WTC11 (cell line): ENCODE measurements at regions not wholly inside any gene's neighbourhood (a gene's known extent, or its start where the extent isn't known, plus 50 kb on each side); places are given as distances from the start of the nearest gene placed in this dataset.

Experiments used
- ATAC-seq: fragments of 200-7000 bp; cut with Tn5 transposase; 2 replicates; pipeline ENCODE4 v1.10.0; 2021; ENCODE audit warnings: mild to moderate bottlenecking, moderate library complexity
- CTCF ChIA-PET: fragments of 300-600 bp; sonication (Branson Sonifier 250); formaldehyde crosslinking; loops from one replicate; lab custom pipeline; 2021; ENCODE audit warnings: antibody characterized with exemption; lab: Charles Lee
- POLR2A ChIA-PET: fragments of 350-600 bp; sonication (Branson Sonifier 250); formaldehyde crosslinking; loops from one replicate; lab custom pipeline; 2021; ENCODE audit warnings: antibody characterized with exemption; lab: Charles Lee
- DNase-seq: peaks from one replicate; pipeline ENCODE4 v3.0.0; 2021; ENCODE audit warnings: low spot score
- H3K27ac Mint-ChIP-seq: 2 replicates; pipeline ENCODE4 v1.8.0; 2021; ENCODE audit warnings: mixed read lengths
- H3K27me3 Mint-ChIP-seq: 2 replicates; pipeline ENCODE4 v1.8.0; 2021; ENCODE audit warnings: low read depth, mild to moderate bottlenecking, moderate library complexity, mixed read lengths
- H3K36me3 Mint-ChIP-seq: 2 replicates; pipeline ENCODE4 v1.8.0; 2021; ENCODE audit warnings: mixed read lengths
- H3K4me1 Mint-ChIP-seq: 2 replicates; pipeline ENCODE4 v1.8.0; 2022; ENCODE audit warnings: mixed read lengths
- H3K4me3 Mint-ChIP-seq: 2 replicates; pipeline ENCODE4 v1.8.0; 2021; ENCODE audit warnings: mild to moderate bottlenecking, moderate library complexity, mixed read lengths
- H3K9me3 Mint-ChIP-seq: 2 replicates; pipeline ENCODE4 v1.8.0; 2021; ENCODE audit warnings: mixed read lengths
- ATF1 ChIP-seq: sonication (generic); formaldehyde crosslinking; IDR thresholded peaks from 2 replicates; pipeline ENCODE4 v1.8.1; 2023; ENCODE audit warnings: mild to moderate bottlenecking, moderate library complexity, missing genetic modification reagents
- ETV6 ChIP-seq: sonication (generic); formaldehyde crosslinking; IDR thresholded peaks from 2 replicates; pipeline ENCODE4 v1.8.1; 2022; ENCODE audit warnings: mild to moderate bottlenecking, missing genetic modification reagents
- FOXJ3 ChIP-seq: sonication (generic); formaldehyde crosslinking; IDR thresholded peaks from 2 replicates; pipeline ENCODE4 v1.9.0; 2021; ENCODE audit warnings: missing genetic modification reagents, mild to moderate bottlenecking, borderline replicate concordance
- HMGA2 ChIP-seq: fragments of 250-450 bp; sonication (Bioruptor Pico); IDR thresholded peaks from 2 replicates; pipeline ENCODE4 v1.4.0; 2021; ENCODE audit warnings: mild to moderate bottlenecking, moderate library complexity
- JAZF1 ChIP-seq: fragments of 250-450 bp; sonication (Bioruptor Pico); IDR thresholded peaks from 2 replicates; pipeline ENCODE4 v1.9.0; 2021; ENCODE audit warnings: moderate library complexity, mild to moderate bottlenecking, inconsistent platforms
- MXD4 ChIP-seq: fragments of 250-450 bp; sonication (Bioruptor Pico); IDR thresholded peaks from 2 replicates; pipeline ENCODE4 v1.8.0; 2021; ENCODE audit warnings: mild to moderate bottlenecking, moderate library complexity, borderline replicate concordance
- MYBL2 ChIP-seq: sonication (generic); formaldehyde crosslinking; IDR thresholded peaks from 2 replicates; pipeline ENCODE4 v1.8.1; 2023; ENCODE audit warnings: mild to moderate bottlenecking, moderate library complexity, missing genetic modification reagents
- NFYB ChIP-seq: sonication (generic); formaldehyde crosslinking; conservative IDR thresholded peaks from 2 replicates; pipeline ENCODE4 v1.8.0; 2022; ENCODE audit warnings: low read depth, missing genetic modification reagents
- TEAD4 ChIP-seq: sonication (generic); formaldehyde crosslinking; IDR thresholded peaks from 2 replicates; pipeline ENCODE4 v1.8.0; 2022; ENCODE audit warnings: mild to moderate bottlenecking, missing genetic modification reagents
- ZNF219 ChIP-seq: sonication (generic); formaldehyde crosslinking; IDR thresholded peaks from 2 replicates; pipeline ENCODE4 v1.8.0; 2023; ENCODE audit warnings: missing genetic modification reagents, mild to moderate bottlenecking, borderline replicate concordance
- ZNF416 ChIP-seq: fragments of 250-450 bp; sonication (Bioruptor Pico); IDR thresholded peaks from 2 replicates; pipeline ENCODE4 v1.9.0; 2021; ENCODE audit warnings: mild to moderate bottlenecking, inconsistent platforms
- ZNF671 ChIP-seq: fragments of 250-450 bp; sonication (Bioruptor Pico); IDR thresholded peaks from 2 replicates; pipeline ENCODE4 v1.8.0; 2021; ENCODE audit warnings: mild to moderate bottlenecking
- TF ChIP-seq, protein P1 (sequence below): sonication (generic); formaldehyde crosslinking; IDR thresholded peaks from 2 replicates; pipeline ENCODE4 v1.8.1; 2023; ENCODE audit warnings: mild to moderate bottlenecking, moderate library complexity, missing genetic modification reagents
- TF ChIP-seq, protein P2 (sequence below): fragments of 250-450 bp; sonication (Bioruptor Pico); conservative IDR thresholded peaks from 2 replicates; pipeline ENCODE4 v1.9.0; 2021; ENCODE audit warnings: mild to moderate bottlenecking
- TF ChIP-seq, protein P3 (sequence below): sonication (generic); formaldehyde crosslinking; IDR thresholded peaks from 2 replicates; pipeline ENCODE4 v1.8.0; 2022; ENCODE audit warnings: mild to moderate bottlenecking, missing genetic modification reagents
- TF ChIP-seq, protein P4 (sequence below): sonication (generic); formaldehyde crosslinking; IDR thresholded peaks from 2 replicates; pipeline ENCODE4 v1.8.1; 2022; ENCODE audit warnings: mild to moderate bottlenecking, moderate library complexity, missing genetic modification reagents
- TF ChIP-seq, protein P5 (sequence below): fragments of 250-450 bp; sonication (Bioruptor Pico); IDR thresholded peaks from 2 replicates; pipeline ENCODE4 v2.1.2; 2022; ENCODE audit warnings: mild to moderate bottlenecking, moderate library complexity

DNA sequence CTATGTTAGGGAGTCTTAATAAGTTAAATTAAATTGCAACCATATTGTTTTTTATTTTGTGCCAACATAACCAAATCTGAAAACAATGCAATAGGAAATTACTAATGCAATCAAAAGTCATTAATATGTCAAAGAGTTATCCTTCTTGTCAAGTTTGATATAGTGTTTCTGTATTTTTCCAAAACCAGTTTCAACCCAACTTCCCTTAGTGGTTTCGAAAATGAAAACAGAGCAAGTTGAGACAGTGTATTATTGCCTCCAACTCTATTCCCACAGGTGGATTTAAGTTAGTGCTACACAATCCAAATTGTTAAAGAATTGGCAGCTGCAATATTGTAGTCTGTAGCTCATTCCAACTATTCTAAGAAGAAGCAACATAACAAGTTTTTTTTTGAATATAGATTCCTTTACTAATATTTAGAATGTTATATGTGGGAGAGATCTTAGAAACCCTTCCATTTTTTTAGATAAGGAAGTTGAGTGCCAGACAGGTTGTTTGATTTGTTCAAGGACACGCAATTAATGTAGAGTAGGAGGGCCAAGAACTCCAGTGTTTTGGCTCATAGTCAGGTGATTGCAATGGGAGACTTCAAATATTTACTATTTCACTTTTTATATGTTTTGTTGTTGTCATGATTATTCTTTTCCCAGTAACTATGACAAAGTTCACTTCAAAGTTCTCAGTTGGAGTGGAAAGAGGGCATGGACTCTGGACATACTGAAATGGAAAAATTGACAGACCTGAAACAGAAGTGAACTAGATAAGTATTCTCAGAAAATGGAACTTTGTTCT, 282.4 kb upstream of the HSF2 start:
- Mint-ChIP-seq H3K9me3 (no peaks in the 10 kb centered on the region), H3K36me3 (no peaks in the 10 kb centered on the region), H3K27ac (no peak overlapping the region), H3K4me3 (no peak overlapping the region), H3K4me1 (no peaks in the 10 kb centered on the region), H3K27me3 (no peaks in the 10 kb centered on the region)
- ATAC-seq (no peak), DNase-seq (no peak)
- CTCF ChIA-PET, result no interaction called here
- no peak for TF ChIP-seq TEAD4 (CRISPR knock-in tag)
- no peak for TF ChIP-seq MXD4
- TF ChIP-seq NFYB (CRISPR knock-in tag), result no peak
- TF ChIP-seq FOXJ3, result no peak
- TF ChIP-seq, protein P1, sequence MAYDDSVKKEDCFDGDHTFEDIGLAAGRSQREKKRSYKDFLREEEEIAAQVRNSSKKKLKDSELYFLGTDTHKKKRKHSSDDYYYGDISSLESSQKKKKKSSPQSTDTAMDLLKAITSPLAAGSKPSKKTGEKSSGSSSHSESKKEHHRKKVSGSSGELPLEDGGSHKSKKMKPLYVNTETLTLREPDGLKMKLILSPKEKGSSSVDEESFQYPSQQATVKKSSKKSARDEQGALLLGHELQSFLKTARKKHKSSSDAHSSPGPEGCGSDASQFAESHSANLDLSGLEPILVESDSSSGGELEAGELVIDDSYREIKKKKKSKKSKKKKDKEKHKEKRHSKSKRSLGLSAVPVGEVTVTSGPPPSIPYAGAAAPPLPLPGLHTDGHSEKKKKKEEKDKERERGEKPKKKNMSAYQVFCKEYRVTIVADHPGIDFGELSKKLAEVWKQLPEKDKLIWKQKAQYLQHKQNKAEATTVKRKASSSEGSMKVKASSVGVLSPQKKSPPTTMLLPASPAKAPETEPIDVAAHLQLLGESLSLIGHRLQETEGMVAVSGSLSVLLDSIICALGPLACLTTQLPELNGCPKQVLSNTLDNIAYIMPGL (CRISPR knock-in tag), result no peak
- no peak for TF ChIP-seq ZNF219 (CRISPR knock-in tag)
- TF ChIP-seq, protein P2, sequence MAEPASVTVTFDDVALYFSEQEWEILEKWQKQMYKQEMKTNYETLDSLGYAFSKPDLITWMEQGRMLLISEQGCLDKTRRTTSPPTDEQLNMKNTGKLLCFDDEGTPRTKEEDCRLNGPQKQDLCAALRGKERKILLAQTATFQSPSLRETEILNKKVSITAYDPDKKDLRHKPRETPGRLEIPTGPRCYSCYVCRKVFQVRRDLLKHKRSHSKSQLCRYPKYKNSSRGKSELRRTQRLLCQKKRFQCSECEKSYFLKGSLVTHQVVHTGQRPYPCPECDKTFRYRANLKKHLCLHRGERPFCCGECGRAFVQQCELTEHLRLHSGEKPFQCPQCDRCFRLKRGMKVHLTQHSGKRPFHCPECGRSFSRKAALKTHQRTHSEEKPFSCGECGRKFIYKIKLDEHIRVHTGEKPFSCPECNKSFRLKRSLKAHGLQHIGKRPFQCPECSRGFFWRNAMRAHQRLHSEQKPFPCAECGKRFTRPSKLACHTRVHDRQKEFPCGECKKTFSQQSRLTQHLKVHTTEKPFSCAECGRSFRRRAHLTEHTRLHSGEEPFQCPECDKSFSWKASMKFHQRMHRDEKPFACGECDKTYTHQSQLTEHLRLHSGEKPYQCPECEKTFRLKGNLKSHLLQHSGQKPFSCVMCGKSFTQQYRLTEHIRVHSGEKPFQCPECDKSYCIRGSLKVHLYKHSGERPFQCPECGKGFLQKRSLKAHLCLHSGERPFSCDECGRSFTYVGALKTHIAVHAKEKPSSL, result no peak
- TF ChIP-seq ATF1 (CRISPR knock-in tag), result no peak
- TF ChIP-seq, protein P3, sequence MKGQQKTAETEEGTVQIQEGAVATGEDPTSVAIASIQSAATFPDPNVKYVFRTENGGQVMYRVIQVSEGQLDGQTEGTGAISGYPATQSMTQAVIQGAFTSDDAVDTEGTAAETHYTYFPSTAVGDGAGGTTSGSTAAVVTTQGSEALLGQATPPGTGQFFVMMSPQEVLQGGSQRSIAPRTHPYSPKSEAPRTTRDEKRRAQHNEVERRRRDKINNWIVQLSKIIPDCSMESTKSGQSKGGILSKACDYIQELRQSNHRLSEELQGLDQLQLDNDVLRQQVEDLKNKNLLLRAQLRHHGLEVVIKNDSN (CRISPR knock-in tag), result no peak
- TF ChIP-seq ZNF416 (CRISPR knock-in tag), result no peak
- POLR2A ChIA-PET, result no interaction called here

DNA sequence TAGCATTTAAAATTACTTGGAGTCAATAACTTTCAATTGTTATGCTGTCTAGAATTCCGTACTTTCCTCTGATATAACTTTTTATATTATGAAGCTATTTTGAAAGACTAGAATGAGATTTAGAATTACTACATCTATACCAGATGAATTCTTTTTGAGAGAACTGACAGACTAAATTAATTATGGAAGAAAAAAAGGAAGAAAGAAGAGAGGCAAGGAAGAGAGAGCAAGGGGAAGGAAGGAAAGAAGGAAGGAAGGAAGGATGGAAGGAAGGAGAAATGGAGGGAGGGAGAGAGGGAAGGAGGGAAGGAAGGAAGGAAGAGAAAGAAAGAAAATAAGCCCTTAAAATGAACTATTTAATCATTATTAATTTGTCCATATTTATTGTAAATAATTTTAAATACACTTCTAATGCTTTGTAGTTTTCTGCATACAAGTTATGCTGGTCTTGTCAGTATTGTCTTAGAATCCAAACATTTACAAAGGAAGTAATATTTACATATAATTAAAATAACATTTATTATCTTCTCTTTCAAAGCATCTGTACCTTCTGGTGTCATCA, 280.4 kb upstream of the HSF2 start:
- no peak overlapping the region for H3K4me3 Mint-ChIP-seq
- no peaks in the 10 kb centered on the region for H3K4me1 Mint-ChIP-seq
- H3K9me3 Mint-ChIP-seq, result no peaks in the 10 kb centered on the region
- DNase-seq, result no peak
- TF ChIP-seq HMGA2 (CRISPR knock-in tag) (no peak), ETV6 (CRISPR knock-in tag) (no peak), JAZF1 (no peak), ZNF671 (no peak), MXD4 (no peak), NFYB (CRISPR knock-in tag) (no peak), MYBL2 (CRISPR knock-in tag) (no peak)
- TF ChIP-seq, protein P4, sequence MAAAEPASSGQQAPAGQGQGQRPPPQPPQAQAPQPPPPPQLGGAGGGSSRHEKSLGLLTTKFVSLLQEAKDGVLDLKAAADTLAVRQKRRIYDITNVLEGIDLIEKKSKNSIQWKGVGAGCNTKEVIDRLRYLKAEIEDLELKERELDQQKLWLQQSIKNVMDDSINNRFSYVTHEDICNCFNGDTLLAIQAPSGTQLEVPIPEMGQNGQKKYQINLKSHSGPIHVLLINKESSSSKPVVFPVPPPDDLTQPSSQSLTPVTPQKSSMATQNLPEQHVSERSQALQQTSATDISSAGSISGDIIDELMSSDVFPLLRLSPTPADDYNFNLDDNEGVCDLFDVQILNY (CRISPR knock-in tag), result no peak
- TF ChIP-seq, protein P5, sequence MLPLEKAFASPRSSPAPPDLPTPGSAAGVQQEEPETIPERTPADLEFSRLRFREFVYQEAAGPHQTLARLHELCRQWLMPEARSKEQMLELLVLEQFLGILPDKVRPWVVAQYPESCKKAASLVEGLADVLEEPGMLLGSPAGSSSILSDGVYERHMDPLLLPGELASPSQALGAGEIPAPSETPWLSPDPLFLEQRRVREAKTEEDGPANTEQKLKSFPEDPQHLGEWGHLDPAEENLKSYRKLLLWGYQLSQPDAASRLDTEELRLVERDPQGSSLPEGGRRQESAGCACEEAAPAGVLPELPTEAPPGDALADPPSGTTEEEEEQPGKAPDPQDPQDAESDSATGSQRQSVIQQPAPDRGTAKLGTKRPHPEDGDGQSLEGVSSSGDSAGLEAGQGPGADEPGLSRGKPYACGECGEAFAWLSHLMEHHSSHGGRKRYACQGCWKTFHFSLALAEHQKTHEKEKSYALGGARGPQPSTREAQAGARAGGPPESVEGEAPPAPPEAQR (CRISPR knock-in tag), result no peak
- TF ChIP-seq, all 79 proteins: peak for 0
- H3K27ac Mint-ChIP-seq, result no peak overlapping the region
- no peak for ATAC-seq
- H3K27me3 Mint-ChIP-seq, result no peaks in the 10 kb centered on the region
- no peaks in the 10 kb centered on the region for H3K36me3 Mint-ChIP-seq
- ChIA-PET POLR2A (no interaction called here), CTCF (no interaction called here)
